ENCODE measurements at regions not wholly inside any gene's neighbourhood (a gene's known extent, or its start where the extent isn't known, plus 50 kb on each side); places are given as distances from the start of the nearest gene placed in this dataset.

- TF ChIP-seq CTCF (IDR thresholded peaks at IDR 0.05; ENCODE audit: insufficient read depth, low read length) (no peak), POLR2AphosphoS5 (IDR thresholded peaks at IDR 0.05; ENCODE audit: low read depth) (no peak)
- TF ChIP-seq, protein P1, sequence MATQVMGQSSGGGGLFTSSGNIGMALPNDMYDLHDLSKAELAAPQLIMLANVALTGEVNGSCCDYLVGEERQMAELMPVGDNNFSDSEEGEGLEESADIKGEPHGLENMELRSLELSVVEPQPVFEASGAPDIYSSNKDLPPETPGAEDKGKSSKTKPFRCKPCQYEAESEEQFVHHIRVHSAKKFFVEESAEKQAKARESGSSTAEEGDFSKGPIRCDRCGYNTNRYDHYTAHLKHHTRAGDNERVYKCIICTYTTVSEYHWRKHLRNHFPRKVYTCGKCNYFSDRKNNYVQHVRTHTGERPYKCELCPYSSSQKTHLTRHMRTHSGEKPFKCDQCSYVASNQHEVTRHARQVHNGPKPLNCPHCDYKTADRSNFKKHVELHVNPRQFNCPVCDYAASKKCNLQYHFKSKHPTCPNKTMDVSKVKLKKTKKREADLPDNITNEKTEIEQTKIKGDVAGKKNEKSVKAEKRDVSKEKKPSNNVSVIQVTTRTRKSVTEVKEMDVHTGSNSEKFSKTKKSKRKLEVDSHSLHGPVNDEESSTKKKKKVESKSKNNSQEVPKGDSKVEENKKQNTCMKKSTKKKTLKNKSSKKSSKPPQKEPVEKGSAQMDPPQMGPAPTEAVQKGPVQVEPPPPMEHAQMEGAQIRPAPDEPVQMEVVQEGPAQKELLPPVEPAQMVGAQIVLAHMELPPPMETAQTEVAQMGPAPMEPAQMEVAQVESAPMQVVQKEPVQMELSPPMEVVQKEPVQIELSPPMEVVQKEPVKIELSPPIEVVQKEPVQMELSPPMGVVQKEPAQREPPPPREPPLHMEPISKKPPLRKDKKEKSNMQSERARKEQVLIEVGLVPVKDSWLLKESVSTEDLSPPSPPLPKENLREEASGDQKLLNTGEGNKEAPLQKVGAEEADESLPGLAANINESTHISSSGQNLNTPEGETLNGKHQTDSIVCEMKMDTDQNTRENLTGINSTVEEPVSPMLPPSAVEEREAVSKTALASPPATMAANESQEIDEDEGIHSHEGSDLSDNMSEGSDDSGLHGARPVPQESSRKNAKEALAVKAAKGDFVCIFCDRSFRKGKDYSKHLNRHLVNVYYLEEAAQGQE (IDR thresholded peaks at IDR 0.05; ENCODE audit: insufficient replicate concordance, low read depth): no peak
Observed at GRCh38 chr3:82637574-82637973, 876.1 kb upstream of the GBE1 start.

Data from HL-60 (cell line).